HCT116 (cell line): ENCODE measurements at regions not wholly inside any gene's neighbourhood (a gene's known extent, or its start where the extent isn't known, plus 50 kb on each side); places are given as distances from the start of the nearest gene placed in this dataset.

Experiments
- ATAC-seq: fragments of 200-7000 bp; cut with Tn5 transposase; 2 replicates; pipeline ENCODE4 v1.9.1; 2020; ENCODE audit warnings: mild to moderate bottlenecking, moderate library complexity
- BruUV-seq: library from RNA; stranded (reverse); fragments of 400-500 nt; replicated peaks from 2 replicates; lab custom pipeline; 2021; lab: Mats Ljungman, UMichigan
- CTCF ChIA-PET: fragments of 300-600 bp; sonication (Branson Sonifier 250); formaldehyde crosslinking; loops from one replicate; lab custom pipeline; 2021; ENCODE audit warnings: antibody characterized with exemption; lab: Charles Lee
- POLR2A ChIA-PET: fragments of 300-600, 350-600 bp; sonication (Branson Sonifier 250); formaldehyde crosslinking; loops from one replicate; lab custom pipeline; 2021; ENCODE audit warnings: antibody characterized with exemption; lab: Charles Lee
- RAD21 ChIA-PET, 2 experiments: fragments of 300-600 bp; sonication (Branson Sonifier 250); formaldehyde crosslinking; loops; one replicate each; lab custom pipeline; 2023; ENCODE audit warnings: low total read pairs in 2 of 2; ENCODE audit not compliant: uncharacterized antibody in 2 of 2, unreplicated experiment in 2 of 2, low non-redundant PET in 1 of 2; lab: Charles Lee
- DNase-seq: peaks from one replicate; pipeline ENCODE4 v3.0.0-alpha.2; 2010; ENCODE audit warnings: low read depth, low spot score
- H2AFZ ChIP-seq: fragments of 200-600 bp; shearing (Covaris generic), sonication (generic); 2 replicates; pipeline ENCODE4 v1.6.1; 2017; ENCODE audit warnings: low read depth, mixed run types, mixed read lengths, antibody characterized with exemption, low read length; ENCODE audit not compliant: poor library complexity, severe bottlenecking
- H3K27ac ChIP-seq: 2 replicates; pipeline ENCODE4 v1.5.1; 2012; ENCODE audit warnings: low read depth, low read length
- H3K27me3 ChIP-seq: fragments of 200-600 bp; sonication (generic); 2 replicates; pipeline ENCODE4 v1.6.1; 2016; ENCODE audit warnings: mixed run types, low read length, mixed read lengths; ENCODE audit not compliant: insufficient read depth
- H3K36me3 ChIP-seq, 2 experiments: fragments of 200-500 bp in 1 of 2; fragments of 200-600 bp in 1 of 2; sonication (Bioruptor generic) in 1 of 2; sonication (generic) in 1 of 2; 2 replicates each; pipeline versions ENCODE4 v1.5.1 to v1.6.1; 2014 to 2016; ENCODE audit warnings: low read length in 2 of 2, inconsistent platforms in 1 of 2, mixed read lengths in 1 of 2, mixed run types in 1 of 2; ENCODE audit not compliant: insufficient read depth in 2 of 2, control insufficient read depth in 1 of 2
- H3K4me1 ChIP-seq, 2 experiments: fragments of 200-600 bp in 1 of 2; sonication (generic) in 1 of 2; 2 replicates each; pipeline versions ENCODE4 v1.5.1 to v1.6.1; 2012 to 2017; ENCODE audit warnings: low read length in 2 of 2, inconsistent platforms in 1 of 2, mild to moderate bottlenecking in 1 of 2, mixed read lengths in 1 of 2, mixed run types in 1 of 2, moderate library complexity in 1 of 2; ENCODE audit not compliant: insufficient read depth in 2 of 2, control insufficient read depth in 1 of 2
- H3K4me2 ChIP-seq: fragments of 200-600 bp; sonication (generic); 2 replicates; pipeline ENCODE4 v1.6.1; 2017; ENCODE audit warnings: mixed run types, low read length, mixed read lengths
- H3K4me3 ChIP-seq, 2 experiments: fragments of 200-600 bp in 1 of 2; sonication (generic) in 1 of 2; replicated peaks in 1 of 2; 2 replicates each; pipeline ENCODE4 v1.5.1; 2011 to 2016; ENCODE audit warnings: low read length in 2 of 2, control low read depth in 1 of 2, low read depth in 1 of 2, mild to moderate bottlenecking in 1 of 2, mixed read lengths in 1 of 2, mixed run types in 1 of 2
- H3K79me2 ChIP-seq: fragments of 200-600 bp; sonication (generic); 2 replicates; pipeline ENCODE4 v1.6.1; 2017; ENCODE audit warnings: mild to moderate bottlenecking, mixed run types, low read length, moderate library complexity, mixed read lengths; ENCODE audit not compliant: insufficient read depth
- H3K9ac ChIP-seq: fragments of 200-600 bp; sonication (generic); 2 replicates; pipeline ENCODE4 v1.6.1; 2016; ENCODE audit warnings: low read length, mixed read lengths
- H3K9me2 ChIP-seq: fragments of 200-600 bp; sonication (generic), shearing (Covaris generic); 2 replicates; pipeline ENCODE4 v1.6.1; 2017; ENCODE audit warnings: mixed run types, mild to moderate bottlenecking, moderate library complexity; ENCODE audit not compliant: insufficient read depth
- H3K9me3 ChIP-seq, 2 experiments: fragments of 200-500 bp in 1 of 2; fragments of 200-600 bp in 1 of 2; sonication (Bioruptor generic) in 1 of 2; sonication (generic) in 1 of 2; 2 replicates each; pipeline ENCODE4 v1.6.1; 2014 to 2017; ENCODE audit warnings: low read length in 2 of 2, mixed read lengths in 2 of 2, inconsistent platforms in 1 of 2, low read depth in 1 of 2, mild to moderate bottlenecking in 1 of 2, mixed run types in 1 of 2, moderate library complexity in 1 of 2; ENCODE audit not compliant: control insufficient read depth in 1 of 2, insufficient read depth in 1 of 2
- H4K20me1 ChIP-seq: fragments of 200-600 bp; sonication (generic), shearing (Covaris generic); 2 replicates; pipeline ENCODE4 v1.6.1; 2017; ENCODE audit warnings: mixed run types, mild to moderate bottlenecking, moderate library complexity; ENCODE audit not compliant: insufficient read depth
- CBX3 ChIP-seq: IDR thresholded peaks from 2 replicates; pipeline ENCODE4 v1.6.1; 2012; ENCODE audit warnings: low read depth
- CEBPB ChIP-seq: IDR thresholded peaks from 2 replicates; pipeline ENCODE4 v1.6.1; 2012; ENCODE audit warnings: low read depth
- ELF1 ChIP-seq: IDR thresholded peaks from 2 replicates; pipeline ENCODE4 v1.6.1; 2012; ENCODE audit warnings: low read depth, borderline replicate concordance
- EZH2 ChIP-seq: fragments of 200-600 bp; sonication (generic); IDR thresholded peaks from 2 replicates; pipeline ENCODE4 v1.6.1; 2017; ENCODE audit warnings: antibody characterized with exemption, mixed run types
- MAX ChIP-seq: IDR thresholded peaks from 2 replicates; pipeline ENCODE4 v1.6.1; 2012
- POLR2AphosphoS5 ChIP-seq: IDR thresholded peaks from 2 replicates; pipeline ENCODE4 v1.6.1; 2011; ENCODE audit warnings: mild to moderate bottlenecking, low read depth, low read length, moderate library complexity
- RAD21 ChIP-seq: IDR thresholded peaks from 2 replicates; pipeline ENCODE4 v1.6.1; 2012; ENCODE audit warnings: low read depth, mild to moderate bottlenecking
- SIN3A ChIP-seq: IDR thresholded peaks from 2 replicates; pipeline ENCODE4 v1.6.1; 2012; ENCODE audit warnings: low read depth
- SP1 ChIP-seq: IDR thresholded peaks from 2 replicates; pipeline ENCODE4 v1.6.1; 2012; ENCODE audit warnings: low read depth
- SRF ChIP-seq: IDR thresholded peaks from 2 replicates; pipeline ENCODE4 v1.6.1; 2012; ENCODE audit warnings: low read depth
- TCF7L2 ChIP-seq: IDR thresholded peaks from 2 replicates; pipeline ENCODE4 v1.7.0; 2011; ENCODE audit warnings: borderline replicate concordance, inconsistent platforms; ENCODE audit not compliant: insufficient read depth, insufficient read length; ENCODE audit errors: extremely low read depth
- YY1 ChIP-seq: IDR thresholded peaks from 2 replicates; pipeline ENCODE4 v1.6.1; 2011; ENCODE audit warnings: low read length, low read depth, moderate library complexity, mild to moderate bottlenecking; ENCODE audit not compliant: insufficient replicate concordance; ENCODE audit errors: extremely low read depth
- ZFX ChIP-seq: fragments of 450-650 bp; IDR thresholded peaks from 2 replicates; pipeline ENCODE4 v1.6.1; 2017
- ZNF274 ChIP-seq: fragments of 200-500 bp; sonication (Bioruptor generic); IDR thresholded peaks from 2 replicates; pipeline ENCODE4 v1.6.1; 2014; ENCODE audit warnings: mild to moderate bottlenecking, low read depth, low read length, inconsistent platforms
- intact Hi-C: fragments of 100-400 bp; cut with micrococcal nuclease; formaldehyde crosslinking; loops from 2 replicates; pipeline ENCODE4 v1.10.0; 2022
- TF ChIP-seq, protein P1 (sequence below): IDR thresholded peaks from 2 replicates; pipeline ENCODE4 v1.6.1; 2012; ENCODE audit warnings: low read depth

DNA sequence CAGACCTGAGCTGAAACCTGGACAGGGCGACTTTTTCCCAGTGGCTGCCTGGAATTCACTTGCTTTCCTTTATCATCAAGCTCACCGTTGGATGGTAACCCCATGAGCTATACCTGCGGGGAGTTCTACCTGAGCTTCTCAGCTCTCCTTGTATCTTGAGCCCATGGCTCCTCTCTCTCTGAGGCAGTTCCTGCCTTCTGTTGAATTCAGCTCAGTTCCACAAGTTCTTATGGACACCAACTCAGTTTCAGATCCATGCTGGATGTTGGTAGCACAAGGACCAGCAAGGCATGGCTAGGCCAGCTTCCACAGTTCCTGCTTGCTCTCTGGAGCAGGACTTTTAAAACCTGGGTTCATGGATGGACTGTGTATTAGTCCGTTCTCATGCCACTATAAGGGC is 58.3 kb upstream of the AMPD3 start:
- ATAC-seq (no peak), DNase-seq (no peak)
- H3K4me3 ChIP-seq: no peak overlapping the region
- H2AFZ ChIP-seq: no peak overlapping the region
- H3K9ac ChIP-seq: no peak overlapping the region
- no peaks in the 10 kb centered on the region for H3K9me2 ChIP-seq
- peaks cover 4 to 13% of the 10 kb centered on the region in 2 experiments; a peak in 2 of 4 replicates for H3K4me1 ChIP-seq
- no peak overlapping the region for H3K27ac ChIP-seq
- no peaks in the 10 kb centered on the region for H3K79me2 ChIP-seq
- no peak overlapping the region for H3K4me2 ChIP-seq
- intact Hi-C loops: no loop called here
- CTCF ChIA-PET: interaction anchor here (1.2 to 1.4 kb wide), 3 partner anchors 9 to 374 kb away, joined by 3 to 4 read pairs (median 3); no protein-coding TSS in a partner anchor
- RAD21 ChIA-PET: no interaction called here
- H3K9me3 ChIP-seq: no peaks in the 10 kb centered on the region
- TF ChIP-seq SRF: no peak
- no peak for TF ChIP-seq YY1
- no peak for TF ChIP-seq CEBPB
- TF ChIP-seq, protein P1, sequence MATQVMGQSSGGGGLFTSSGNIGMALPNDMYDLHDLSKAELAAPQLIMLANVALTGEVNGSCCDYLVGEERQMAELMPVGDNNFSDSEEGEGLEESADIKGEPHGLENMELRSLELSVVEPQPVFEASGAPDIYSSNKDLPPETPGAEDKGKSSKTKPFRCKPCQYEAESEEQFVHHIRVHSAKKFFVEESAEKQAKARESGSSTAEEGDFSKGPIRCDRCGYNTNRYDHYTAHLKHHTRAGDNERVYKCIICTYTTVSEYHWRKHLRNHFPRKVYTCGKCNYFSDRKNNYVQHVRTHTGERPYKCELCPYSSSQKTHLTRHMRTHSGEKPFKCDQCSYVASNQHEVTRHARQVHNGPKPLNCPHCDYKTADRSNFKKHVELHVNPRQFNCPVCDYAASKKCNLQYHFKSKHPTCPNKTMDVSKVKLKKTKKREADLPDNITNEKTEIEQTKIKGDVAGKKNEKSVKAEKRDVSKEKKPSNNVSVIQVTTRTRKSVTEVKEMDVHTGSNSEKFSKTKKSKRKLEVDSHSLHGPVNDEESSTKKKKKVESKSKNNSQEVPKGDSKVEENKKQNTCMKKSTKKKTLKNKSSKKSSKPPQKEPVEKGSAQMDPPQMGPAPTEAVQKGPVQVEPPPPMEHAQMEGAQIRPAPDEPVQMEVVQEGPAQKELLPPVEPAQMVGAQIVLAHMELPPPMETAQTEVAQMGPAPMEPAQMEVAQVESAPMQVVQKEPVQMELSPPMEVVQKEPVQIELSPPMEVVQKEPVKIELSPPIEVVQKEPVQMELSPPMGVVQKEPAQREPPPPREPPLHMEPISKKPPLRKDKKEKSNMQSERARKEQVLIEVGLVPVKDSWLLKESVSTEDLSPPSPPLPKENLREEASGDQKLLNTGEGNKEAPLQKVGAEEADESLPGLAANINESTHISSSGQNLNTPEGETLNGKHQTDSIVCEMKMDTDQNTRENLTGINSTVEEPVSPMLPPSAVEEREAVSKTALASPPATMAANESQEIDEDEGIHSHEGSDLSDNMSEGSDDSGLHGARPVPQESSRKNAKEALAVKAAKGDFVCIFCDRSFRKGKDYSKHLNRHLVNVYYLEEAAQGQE: no peak
- no peak for TF ChIP-seq SIN3A
- no peak for TF ChIP-seq ELF1
- no peak for TF ChIP-seq SP1
- TF ChIP-seq RAD21: no peak
- TF ChIP-seq MAX: no peak
- no peak for TF ChIP-seq TCF7L2
- no peak for TF ChIP-seq EZH2
- TF ChIP-seq POLR2AphosphoS5: no peak
- TF ChIP-seq ZNF274: no peak
- no peak for TF ChIP-seq CBX3
- no peak for TF ChIP-seq ZFX
- H3K36me3 ChIP-seq: no peaks in the 10 kb centered on the region
- no peaks in the 10 kb centered on the region for H4K20me1 ChIP-seq
- POLR2A ChIA-PET: no interaction called here
- BruUV-seq: no TSS peak
- H3K27me3 ChIP-seq: no peaks in the 10 kb centered on the region
